Astrocyte of the spinal cord (primary cell): ENCODE measurements at regions not wholly inside any gene's neighbourhood (a gene's known extent, or its start where the extent isn't known, plus 50 kb on each side); places are given as distances from the start of the nearest gene placed in this dataset.

Experiments used
- DNase-seq: peaks from one replicate; pipeline ENCODE4 v3.0.0; 2011; ENCODE audit warnings: low read depth, low spot score
- H3K4me3 ChIP-seq: 2 replicates; pipeline ENCODE4 v1.5.1; 2011; ENCODE audit warnings: low read depth, mild to moderate bottlenecking, low read length, moderate library complexity
- in situ Hi-C: cut with HindIII; loops from 2 replicates; pipeline ENCODE4 v1.10.0; 2017; ENCODE audit warnings: low sequenced_read_pairs
- TF ChIP-seq, protein P1 (sequence below): IDR thresholded peaks from 2 replicates; pipeline ENCODE4 v1.5.1; 2012; ENCODE audit warnings: low read depth, mild to moderate bottlenecking, low read length, inconsistent platforms

DNA sequence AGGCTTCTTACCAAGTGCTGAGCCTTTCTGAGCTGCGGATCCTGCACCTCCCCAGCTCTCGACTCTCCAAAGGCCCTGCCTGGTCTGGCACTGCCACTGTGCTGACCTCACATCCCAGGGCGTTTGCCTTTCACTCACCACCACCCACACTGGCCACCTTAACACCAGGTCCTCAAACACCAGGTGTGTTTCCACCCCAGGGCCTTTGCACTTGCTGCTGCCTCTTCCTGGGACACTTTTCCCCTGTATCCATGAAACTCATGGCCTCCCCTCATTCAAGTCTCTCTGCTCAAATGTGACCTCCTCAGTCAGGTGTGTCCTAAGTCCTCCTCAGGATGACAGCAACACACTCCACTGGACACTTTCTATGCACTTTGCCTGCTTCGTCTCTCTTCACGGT lies 51.4 kb upstream of the ANO1 start:
- in situ Hi-C loops, result no loop called here
- no peak for DNase-seq
- TF ChIP-seq, protein P1, sequence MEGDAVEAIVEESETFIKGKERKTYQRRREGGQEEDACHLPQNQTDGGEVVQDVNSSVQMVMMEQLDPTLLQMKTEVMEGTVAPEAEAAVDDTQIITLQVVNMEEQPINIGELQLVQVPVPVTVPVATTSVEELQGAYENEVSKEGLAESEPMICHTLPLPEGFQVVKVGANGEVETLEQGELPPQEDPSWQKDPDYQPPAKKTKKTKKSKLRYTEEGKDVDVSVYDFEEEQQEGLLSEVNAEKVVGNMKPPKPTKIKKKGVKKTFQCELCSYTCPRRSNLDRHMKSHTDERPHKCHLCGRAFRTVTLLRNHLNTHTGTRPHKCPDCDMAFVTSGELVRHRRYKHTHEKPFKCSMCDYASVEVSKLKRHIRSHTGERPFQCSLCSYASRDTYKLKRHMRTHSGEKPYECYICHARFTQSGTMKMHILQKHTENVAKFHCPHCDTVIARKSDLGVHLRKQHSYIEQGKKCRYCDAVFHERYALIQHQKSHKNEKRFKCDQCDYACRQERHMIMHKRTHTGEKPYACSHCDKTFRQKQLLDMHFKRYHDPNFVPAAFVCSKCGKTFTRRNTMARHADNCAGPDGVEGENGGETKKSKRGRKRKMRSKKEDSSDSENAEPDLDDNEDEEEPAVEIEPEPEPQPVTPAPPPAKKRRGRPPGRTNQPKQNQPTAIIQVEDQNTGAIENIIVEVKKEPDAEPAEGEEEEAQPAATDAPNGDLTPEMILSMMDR, result no peak
- H3K4me3 ChIP-seq, result no peak overlapping the region

DNA sequence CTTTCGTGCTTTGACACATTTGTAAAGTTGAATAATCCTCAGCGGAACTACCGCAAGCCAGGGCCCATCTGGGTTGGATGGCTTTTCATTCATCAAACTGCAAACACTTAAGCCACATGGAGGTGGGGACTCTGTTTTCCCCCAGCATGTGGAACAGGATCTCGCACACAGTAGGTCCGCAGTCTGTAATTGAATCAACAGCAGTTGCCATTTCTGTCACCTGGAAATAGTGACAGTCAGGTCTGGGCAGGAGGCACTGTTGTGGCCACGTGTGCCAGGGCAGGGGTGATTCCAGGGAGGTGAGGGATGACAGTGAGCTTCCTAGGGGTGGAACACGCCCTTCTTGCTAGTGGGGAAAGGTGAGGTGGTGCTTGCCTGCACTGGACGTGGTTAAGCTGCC lies 50.7 kb upstream of the ANO1 start:
- TF ChIP-seq, protein P1, result no peak
- no peak for DNase-seq
- in situ Hi-C loops, result no loop called here
- no peak overlapping the region for H3K4me3 ChIP-seq

DNA sequence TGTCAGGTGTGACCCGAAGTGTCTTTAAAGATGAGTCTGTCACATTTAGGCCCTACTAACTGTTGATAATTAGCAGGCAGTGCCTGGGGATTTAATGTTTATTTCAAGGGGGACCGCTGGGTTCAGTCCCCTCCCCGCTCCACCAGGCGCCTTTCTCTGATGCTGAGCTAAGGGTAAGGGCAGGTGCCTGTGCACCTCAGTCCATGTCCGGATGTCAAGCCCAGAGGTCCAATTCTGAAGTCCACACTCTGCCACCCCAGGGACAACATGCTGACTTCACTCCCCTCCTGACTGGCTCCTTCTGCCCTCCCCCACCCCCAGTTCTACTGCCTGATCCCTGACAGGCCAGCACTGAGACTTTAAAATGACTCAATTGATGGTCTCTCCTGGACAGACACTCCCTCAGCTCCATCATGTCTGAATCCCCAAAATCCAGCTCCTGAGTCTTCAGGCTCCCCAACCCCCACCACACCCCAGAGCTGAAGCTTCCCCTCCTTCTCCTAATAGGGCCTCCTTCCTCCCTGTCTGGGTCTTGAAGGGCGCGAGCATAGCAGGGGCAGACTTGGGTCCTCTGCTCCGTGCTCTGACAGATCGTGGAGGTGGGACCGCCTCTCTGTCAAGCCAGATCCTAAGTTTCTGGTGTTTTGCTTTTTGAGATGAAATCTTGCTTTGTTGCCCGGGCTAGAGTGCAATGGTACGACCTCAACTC lies 49.8 kb upstream of the ANO1 start:
- no peak for DNase-seq
- in situ Hi-C loops, result no loop called here
- H3K4me3 ChIP-seq, result no peak overlapping the region
- TF ChIP-seq, protein P1, result no peak
